Neuronal stem cell (in vitro differentiated cells): ENCODE measurements at regions not wholly inside any gene's neighbourhood (a gene's known extent, or its start where the extent isn't known, plus 50 kb on each side); places are given as distances from the start of the nearest gene placed in this dataset.

Source experiments
- DNase-seq: peaks from one replicate; pipeline ENCODE4 v3.0.0-alpha.2; 2013; ENCODE audit warnings: low spot score
- H2AFZ ChIP-seq: one replicate; pipeline ENCODE4 v1.6.1; 2013; ENCODE audit warnings: mild to moderate bottlenecking, low read length, inconsistent platforms
- H2AK5ac ChIP-seq: 2 replicates; pipeline ENCODE4 v1.6.1; 2013; ENCODE audit warnings: low read depth, mild to moderate bottlenecking, inconsistent platforms, low read length, moderate library complexity, mixed read lengths
- H2BK120ac ChIP-seq: 2 replicates; pipeline ENCODE4 v1.6.1; 2013; ENCODE audit warnings: low read depth, mild to moderate bottlenecking, inconsistent platforms, low read length, moderate library complexity, mixed read lengths
- H2BK12ac ChIP-seq: one replicate; pipeline ENCODE4 v1.6.1; 2013; ENCODE audit warnings: low read length, inconsistent platforms
- H2BK15ac ChIP-seq: 2 replicates; pipeline ENCODE4 v1.6.1; 2013; ENCODE audit warnings: mild to moderate bottlenecking, low read length, inconsistent platforms, mixed read lengths
- H2BK5ac ChIP-seq: one replicate; pipeline ENCODE4 v1.6.1; 2013; ENCODE audit warnings: inconsistent platforms, mild to moderate bottlenecking, low read length, moderate library complexity
- H3K14ac ChIP-seq: one replicate; pipeline ENCODE4 v1.6.1; 2013; ENCODE audit warnings: low read length, inconsistent platforms
- H3K18ac ChIP-seq: 2 replicates; pipeline ENCODE4 v1.6.1; 2013; ENCODE audit warnings: low read length, inconsistent platforms
- H3K23ac ChIP-seq: 2 replicates; pipeline ENCODE4 v1.6.1; 2013; ENCODE audit warnings: low read depth, mild to moderate bottlenecking, mixed read lengths, low read length, inconsistent platforms; ENCODE audit not compliant: poor library complexity
- H3K27ac ChIP-seq: replicated peaks from 3 replicates; pipeline ENCODE4 v1.5.1; 2013; ENCODE audit warnings: low read length, inconsistent platforms
- H3K27me3 ChIP-seq, 3 experiments: 2 replicates each; pipeline ENCODE4 v1.6.1; 2013; ENCODE audit warnings: low read length in 3 of 3, mild to moderate bottlenecking in 2 of 3, inconsistent platforms in 1 of 3, low read depth in 1 of 3, mixed read lengths in 1 of 3, moderate library complexity in 1 of 3; ENCODE audit not compliant: control insufficient read depth in 3 of 3, insufficient read depth in 3 of 3
- H3K36me3 ChIP-seq, 2 donors: replicated peaks in 1 of 2; 2 replicates each; pipeline ENCODE4 v1.6.1; 2013; ENCODE audit warnings: low read length in 2 of 2; ENCODE audit not compliant: control insufficient read depth in 2 of 2, insufficient read depth in 2 of 2
- H3K4ac ChIP-seq: 2 replicates; pipeline ENCODE4 v1.6.1; 2013; ENCODE audit warnings: inconsistent platforms, mild to moderate bottlenecking, low read length, moderate library complexity
- H3K4me1 ChIP-seq, 2 donors: 1 replicate in 1 of 2; 2 replicates in 1 of 2; pipeline ENCODE4 v1.6.1; 2013; ENCODE audit warnings: low read length in 2 of 2, low read depth in 1 of 2; ENCODE audit not compliant: control insufficient read depth in 2 of 2, insufficient read depth in 1 of 2
- H3K4me2 ChIP-seq: one replicate; pipeline ENCODE4 v1.6.1; 2013; ENCODE audit warnings: mild to moderate bottlenecking, low read length, inconsistent platforms; ENCODE audit not compliant: insufficient read depth, poor library complexity, severe bottlenecking
- H3K4me3 ChIP-seq, 2 donors: 2 replicates each; pipeline ENCODE4 v1.5.1; 2013; ENCODE audit warnings: low read length in 2 of 2, mild to moderate bottlenecking in 2 of 2, inconsistent platforms in 1 of 2, moderate library complexity in 1 of 2
- H3K79me1 ChIP-seq: one replicate; pipeline ENCODE4 v1.6.1; 2013; ENCODE audit warnings: low read depth, mild to moderate bottlenecking, inconsistent platforms, low read length, moderate library complexity
- H3K9ac ChIP-seq: one replicate; pipeline ENCODE4 v1.6.1; 2013; ENCODE audit warnings: mild to moderate bottlenecking, low read depth, low read length, inconsistent platforms; ENCODE audit not compliant: poor library complexity
- H3K9me3 ChIP-seq, 2 donors: replicated peaks in 1 of 2; 2 replicates each; pipeline versions ENCODE3 to v1.6.1; 2013; ENCODE audit warnings: low read length in 2 of 2, mild to moderate bottlenecking in 2 of 2, inconsistent platforms in 1 of 2, low read depth in 1 of 2, mixed read lengths in 1 of 2, moderate library complexity in 1 of 2; ENCODE audit not compliant: control insufficient read depth in 2 of 2, insufficient read depth in 1 of 2
- H4K8ac ChIP-seq: one replicate; pipeline ENCODE4 v1.6.1; 2013; ENCODE audit warnings: low read depth, mild to moderate bottlenecking, inconsistent platforms, low read length, moderate library complexity
- H4K91ac ChIP-seq: one replicate; pipeline ENCODE4 v1.6.1; 2013; ENCODE audit warnings: low read length, low read depth, mild to moderate bottlenecking, inconsistent platforms; ENCODE audit not compliant: poor library complexity
- WGBS, 2 donors: extraction: QIAGEN DNeasy Blood & Tissue Kit; methylation state at CpG; one replicate each; pipeline ENCODE4 v1.1.7; 2013; ENCODE audit warnings: missing lambda C conversion rate in 2 of 2, mixed read lengths in 1 of 2; ENCODE audit not compliant: insufficient read length in 2 of 2, insufficient replicate concordance in 1 of 2; ENCODE audit errors: extremely low coverage in 2 of 2; 5-methylcytosine and 5-hydroxymethylcytosine counted together

- Histone ChIP-seq H3K18ac (no peak overlapping the region), H3K23ac (no peak overlapping the region), H4K91ac (no peak overlapping the region), H2BK5ac (no peak overlapping the region), H3K9me3 (no peaks in the 10 kb centered on the region), H3K79me1 (no peaks in the 10 kb centered on the region), H3K9ac (no peak overlapping the region), H3K36me3 (no peaks in the 10 kb centered on the region), H2BK120ac (no peak overlapping the region), H2BK12ac (no peak overlapping the region), H4K8ac (no peak overlapping the region), H3K27me3 (peaks cover 0 to 7% (median 0%) of the 10 kb centered on the region in 3 experiments), H2BK15ac (no peak overlapping the region), H2AK5ac (no peak overlapping the region), H3K4me2 (no peak overlapping the region), H3K14ac (no peak overlapping the region), H3K4me1 (no peaks in the 10 kb centered on the region), H3K27ac (no peak overlapping the region), H3K4ac (no peak overlapping the region), H3K4me3 (no peak overlapping the region), H2AFZ (no peak overlapping the region)
- DNase-seq: no peak
- no CpG with 5 or more reads among the region's 3 CpGs for WGBS, 2 donors
Observed at GRCh38 chr18:47708206-47708605, 222.3 kb downstream of the SMAD2 start.

- no CpG with 5 or more reads among the region's 6 CpGs for WGBS, 2 donors
- H4K8ac ChIP-seq: no peak overlapping the region
Observed at GRCh38 chr18:47701134-47701533, 229.3 kb downstream of the SMAD2 start.

GRCh38 chr18:47696870-47697269, 233.6 kb downstream of the SMAD2 start:
- no peak for DNase-seq
- H2BK5ac ChIP-seq: no peak overlapping the region
- WGBS, 2 donors: no CpG with 5 or more reads among the region's 9 CpGs
- H2AK5ac ChIP-seq: no peak overlapping the region
- no peak overlapping the region for H2BK12ac ChIP-seq
- no peak overlapping the region for H3K4ac ChIP-seq
- no peak overlapping the region for H3K4me2 ChIP-seq
- H3K18ac ChIP-seq: no peak overlapping the region
- H3K27ac ChIP-seq: no peak overlapping the region
- no peak overlapping the region for H2AFZ ChIP-seq
- no peaks in the 10 kb centered on the region for H3K9me3 ChIP-seq
- no peak overlapping the region for H4K91ac ChIP-seq
- no peak overlapping the region for H4K8ac ChIP-seq
- no peaks in the 10 kb centered on the region for H3K79me1 ChIP-seq
- H3K4me1 ChIP-seq: no peaks in the 10 kb centered on the region
- peak overlapping the region; percentile 39 for H3K9ac ChIP-seq
- H3K4me3 ChIP-seq: no peak overlapping the region
- H3K27me3 ChIP-seq: peaks cover 0 to 6% (median 0%) of the 10 kb centered on the region in 3 experiments
- H2BK120ac ChIP-seq: no peak overlapping the region
- H2BK15ac ChIP-seq: no peak overlapping the region
- peak overlapping the region; percentile 67 for H3K23ac ChIP-seq
- no peak overlapping the region for H3K14ac ChIP-seq
- no peaks in the 10 kb centered on the region for H3K36me3 ChIP-seq

More at GRCh38 chr18:47701134-47701533, 229.3 kb downstream of the SMAD2 start:
- no peak overlapping the region for H2BK120ac ChIP-seq
- H2BK15ac ChIP-seq: no peak overlapping the region
- no peak overlapping the region for H2AK5ac ChIP-seq
- H3K4me1 ChIP-seq: no peaks in the 10 kb centered on the region
- no peak overlapping the region for H3K18ac ChIP-seq
- no peak overlapping the region for H3K23ac ChIP-seq
- H2BK12ac ChIP-seq: no peak overlapping the region
- no peak overlapping the region for H3K4me2 ChIP-seq
- H3K4ac ChIP-seq: no peak overlapping the region
- H4K91ac ChIP-seq: no peak overlapping the region
- H3K9ac ChIP-seq: no peak overlapping the region
- no peak overlapping the region for H3K14ac ChIP-seq
- H3K79me1 ChIP-seq: no peaks in the 10 kb centered on the region
- H3K4me3 ChIP-seq: no peak overlapping the region
- peaks cover 0 to 10% (median 0%) of the 10 kb centered on the region in 3 experiments for H3K27me3 ChIP-seq
- H2AFZ ChIP-seq: no peak overlapping the region
- H3K27ac ChIP-seq: no peak overlapping the region
- no peak for DNase-seq
- H3K9me3 ChIP-seq: no peaks in the 10 kb centered on the region
- H2BK5ac ChIP-seq: no peak overlapping the region
- H3K36me3 ChIP-seq: no peaks in the 10 kb centered on the region

GRCh38 chr18:47691611-47692010, 238.8 kb downstream of the SMAD2 start:
- no peak overlapping the region for H3K23ac ChIP-seq
- H4K8ac ChIP-seq: no peak overlapping the region
- no peak overlapping the region for H2BK15ac ChIP-seq
- WGBS, 2 donors: no CpG with 5 or more reads among the region's 4 CpGs
- no peak overlapping the region for H3K9ac ChIP-seq
- no peak overlapping the region for H3K27ac ChIP-seq
- no peak overlapping the region for H3K4me2 ChIP-seq
- no peak overlapping the region for H3K4me3 ChIP-seq
- H3K4ac ChIP-seq: no peak overlapping the region
- no peak for DNase-seq
- H3K18ac ChIP-seq: no peak overlapping the region
- H2BK5ac ChIP-seq: no peak overlapping the region
- H2BK120ac ChIP-seq: no peak overlapping the region
- H3K79me1 ChIP-seq: no peaks in the 10 kb centered on the region
- H2AK5ac ChIP-seq: no peak overlapping the region
- H2AFZ ChIP-seq: no peak overlapping the region
- H3K36me3 ChIP-seq: no peaks in the 10 kb centered on the region
- no peaks in the 10 kb centered on the region for H3K9me3 ChIP-seq
- H4K91ac ChIP-seq: no peak overlapping the region
- H3K14ac ChIP-seq: no peak overlapping the region
- H3K27me3 ChIP-seq: no peaks in the 10 kb centered on the region
- peaks cover 0 to 9% of the 10 kb centered on the region in 2 donors for H3K4me1 ChIP-seq
- H2BK12ac ChIP-seq: no peak overlapping the region
